T-helper 2 cell (primary cell): ENCODE measurements at regions not wholly inside any gene's neighbourhood (a gene's known extent, or its start where the extent isn't known, plus 50 kb on each side); places are given as distances from the start of the nearest gene placed in this dataset.
"Not testable (repeated sequence)": the region's sequence is repeated elsewhere in the genome, so short reads cannot be mapped to it uniquely, and the experiment has no call there.

Experiments
- DNase-seq, 5 experiments: peaks; one replicate each; pipeline versions ENCODE4 v3.0.0 to v3.0.0-alpha.2; 2012 to 2022

DNA sequence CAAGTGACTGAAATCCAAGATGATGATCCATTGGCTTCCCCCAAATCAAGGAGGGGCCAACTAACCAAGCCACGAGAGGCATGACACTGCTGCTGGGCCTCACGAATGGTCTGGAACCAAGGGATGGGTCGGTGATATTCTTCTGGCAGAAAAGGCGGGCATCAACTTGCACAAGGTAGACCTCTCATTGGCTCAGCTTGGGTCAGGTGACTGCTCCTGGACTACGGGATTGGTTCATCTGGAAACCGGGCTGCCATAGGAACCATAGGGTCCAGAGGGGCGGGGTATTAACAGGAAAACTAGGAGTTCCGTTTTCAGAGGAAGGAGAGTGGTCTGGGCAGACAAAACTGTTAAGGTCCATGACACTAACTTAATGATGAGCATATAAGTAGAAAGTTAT, 100.9 kb downstream of the TFAP2C start:
- DNase-seq = no peak

DNA sequence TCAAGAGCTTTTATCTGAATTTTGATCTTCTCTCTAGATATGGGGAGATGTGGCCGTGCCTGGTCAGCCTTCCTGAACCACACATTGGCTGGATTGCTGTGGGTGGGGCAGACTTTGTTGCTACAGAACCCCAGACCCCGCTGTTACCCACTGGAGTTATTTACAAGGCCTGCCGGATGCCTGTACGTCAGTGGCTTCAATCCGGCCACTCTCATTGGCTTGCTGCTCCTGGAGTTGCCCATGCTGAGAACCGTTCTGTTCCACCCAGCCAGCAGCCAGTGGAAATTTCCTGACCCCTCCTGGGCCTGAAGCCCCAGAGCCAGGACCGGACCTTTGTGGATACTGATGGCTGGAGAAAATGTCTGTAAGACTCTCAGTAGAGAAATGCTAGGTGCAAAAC, 101.9 kb downstream of the TFAP2C start:
- DNase-seq = no peak

DNA sequence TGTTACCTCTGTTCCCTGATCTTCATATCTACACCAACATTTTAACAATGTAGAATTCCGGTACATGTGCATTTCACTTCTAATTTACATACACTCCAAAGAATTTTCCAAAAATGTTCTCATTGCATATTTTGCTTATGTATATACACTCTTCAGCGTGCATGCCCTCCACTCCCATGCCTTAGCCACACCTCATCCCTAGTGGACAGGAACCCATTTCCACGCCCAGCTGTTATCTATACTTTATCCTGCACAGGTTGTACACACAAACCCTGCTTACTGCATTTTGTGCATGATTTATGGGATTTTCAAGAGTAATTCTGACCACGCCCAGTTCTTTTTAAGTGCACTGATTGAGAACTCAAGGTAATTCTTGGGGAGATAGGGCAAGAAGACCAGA, 102.4 kb downstream of the TFAP2C start:
- no peak for DNase-seq

DNA sequence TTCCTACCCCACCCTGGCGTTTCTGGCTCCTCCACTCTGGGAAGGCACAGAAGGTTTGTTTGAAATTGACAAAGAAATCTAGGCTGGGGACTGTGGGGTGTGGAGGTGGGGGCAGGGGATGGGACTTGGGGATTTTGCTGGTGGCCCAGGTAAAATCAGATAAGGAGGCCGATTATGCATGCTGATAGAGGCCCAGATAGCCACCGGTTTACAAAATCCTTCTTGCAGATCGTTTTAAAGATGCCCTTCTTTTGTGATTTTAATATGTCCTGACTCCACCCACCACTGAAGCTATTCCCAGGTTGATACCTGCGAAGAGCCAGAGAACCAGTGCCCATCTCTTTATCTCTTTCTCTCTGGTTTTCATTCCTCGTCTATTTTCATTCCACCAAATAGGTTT, 104.9 kb downstream of the TFAP2C start:
- DNase-seq = no peak

DNA sequence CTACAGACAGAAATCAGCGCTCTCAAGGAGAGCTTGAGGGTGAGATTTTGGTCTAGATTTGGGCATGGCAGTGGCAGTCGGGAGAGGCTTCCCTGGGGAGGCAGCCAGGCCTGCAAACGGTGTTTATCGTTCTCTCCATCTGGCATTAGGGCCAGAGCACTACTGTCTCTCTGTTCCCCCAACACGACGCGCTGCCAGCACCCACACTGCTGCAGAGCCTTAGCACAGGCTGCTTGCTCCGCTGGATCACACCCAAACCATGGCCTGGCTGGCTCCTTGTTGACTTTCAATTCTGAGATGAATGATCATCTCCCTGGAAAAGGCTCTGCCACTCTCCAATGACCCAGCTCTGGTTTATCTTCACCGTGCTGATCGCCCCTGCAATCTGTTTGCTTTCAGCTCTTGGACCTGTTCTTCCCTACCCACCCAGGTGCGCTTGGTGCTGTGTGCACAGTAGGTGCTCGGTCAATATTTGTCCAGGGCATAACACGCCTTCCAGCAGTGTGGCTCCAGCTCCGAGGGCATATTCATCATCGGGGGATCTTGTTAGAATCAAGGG, 106.1 kb downstream of the TFAP2C start:
- no peak for DNase-seq

DNA sequence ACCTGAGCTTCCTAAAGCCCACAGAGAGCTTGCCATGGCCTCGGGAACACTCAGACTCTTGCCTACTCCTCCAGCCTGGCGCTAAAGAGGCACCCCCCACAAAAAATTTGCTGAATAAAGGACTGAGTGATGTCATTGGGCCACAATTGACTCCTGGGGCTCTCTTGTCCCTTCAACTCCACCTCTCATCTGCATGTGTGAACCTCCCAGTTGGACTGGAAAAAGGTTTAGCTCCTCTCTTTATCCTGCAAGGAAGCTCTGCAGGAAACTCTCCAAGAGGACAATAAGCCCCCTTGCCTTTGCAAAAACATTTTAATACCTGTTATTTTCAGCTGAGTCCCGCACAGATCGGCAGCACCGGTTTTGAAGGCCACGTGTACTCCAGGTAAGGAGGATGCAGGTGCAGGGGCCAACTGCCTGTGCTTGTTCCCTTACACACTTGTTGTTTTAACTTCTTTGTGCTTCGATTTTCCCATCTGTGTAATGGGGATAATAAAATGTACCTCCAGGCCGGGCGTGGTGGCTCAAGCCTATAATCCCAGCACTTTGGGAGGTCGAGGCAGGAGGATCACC, 107.3 kb downstream of the TFAP2C start:
- no peak for DNase-seq

DNA sequence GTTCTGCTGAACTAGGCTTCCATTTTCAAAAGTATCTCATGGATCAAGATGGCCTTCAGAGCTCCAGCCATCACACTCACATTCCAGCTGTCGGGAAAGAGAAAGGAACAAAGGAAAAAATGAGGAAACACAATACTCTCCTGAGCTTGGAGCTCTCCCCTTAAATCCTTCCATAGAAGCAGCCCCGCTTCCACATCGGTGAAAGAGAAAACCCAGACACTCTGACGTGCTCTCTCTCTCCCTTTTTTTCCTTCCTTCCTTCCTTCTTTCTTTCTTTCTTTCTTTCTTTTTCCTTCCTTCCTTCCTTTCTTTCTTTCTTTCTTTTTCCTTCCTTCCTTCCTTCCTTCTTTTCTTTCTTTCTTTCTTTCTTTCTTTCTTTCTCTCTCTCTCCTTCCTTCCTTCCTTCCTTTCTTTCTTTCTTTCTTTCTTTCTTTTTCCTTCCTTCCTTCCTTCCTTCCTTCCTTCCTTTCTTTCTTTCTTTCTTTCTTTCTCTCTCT, 115.3 kb downstream of the TFAP2C start:
- not testable (repeated sequence) for DNase-seq

DNA sequence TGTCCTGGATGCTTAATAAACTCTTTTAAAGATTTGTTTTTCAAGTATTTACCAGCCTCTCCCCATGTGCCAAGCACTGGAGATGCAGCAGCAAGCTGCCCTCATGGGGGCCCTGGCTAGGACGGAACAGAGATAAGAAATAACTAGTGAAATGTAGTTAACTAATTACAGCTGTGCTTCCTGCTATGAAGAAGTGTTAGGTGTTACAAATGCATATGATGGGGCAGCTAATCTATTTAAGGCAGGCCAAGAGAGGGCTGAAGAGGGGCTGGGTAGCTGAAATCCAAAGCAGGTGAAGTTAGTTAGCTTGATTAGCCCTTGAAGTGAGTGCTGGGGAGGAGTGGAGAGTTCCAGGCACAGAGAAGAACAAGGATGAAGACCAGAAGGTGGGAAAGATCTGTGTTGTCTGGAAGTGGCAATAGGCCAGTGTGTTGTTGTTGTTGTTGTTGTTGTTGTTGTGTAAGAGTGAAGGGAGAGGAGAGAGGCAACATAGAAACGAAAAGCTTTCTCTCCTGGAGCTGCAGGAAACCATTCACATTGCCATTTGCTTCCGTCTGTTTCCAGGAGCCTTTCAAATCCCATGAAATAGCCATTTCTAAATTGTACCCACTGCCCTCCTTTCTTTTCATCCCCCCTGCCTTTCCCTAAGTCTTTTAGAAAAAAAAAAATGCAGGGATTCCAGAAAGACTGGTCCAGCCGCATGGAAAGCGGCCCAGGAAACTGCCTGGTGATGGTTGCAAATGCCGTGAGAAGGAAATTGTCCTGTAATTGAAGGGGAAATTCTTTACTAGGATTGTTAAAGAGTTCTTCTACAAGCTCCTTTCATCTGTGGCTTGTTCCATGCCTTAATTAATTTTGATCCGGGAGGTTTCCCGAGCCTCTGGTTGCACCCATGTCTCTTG, 119.6 kb downstream of the TFAP2C start:
- DNase-seq = no peak

DNA sequence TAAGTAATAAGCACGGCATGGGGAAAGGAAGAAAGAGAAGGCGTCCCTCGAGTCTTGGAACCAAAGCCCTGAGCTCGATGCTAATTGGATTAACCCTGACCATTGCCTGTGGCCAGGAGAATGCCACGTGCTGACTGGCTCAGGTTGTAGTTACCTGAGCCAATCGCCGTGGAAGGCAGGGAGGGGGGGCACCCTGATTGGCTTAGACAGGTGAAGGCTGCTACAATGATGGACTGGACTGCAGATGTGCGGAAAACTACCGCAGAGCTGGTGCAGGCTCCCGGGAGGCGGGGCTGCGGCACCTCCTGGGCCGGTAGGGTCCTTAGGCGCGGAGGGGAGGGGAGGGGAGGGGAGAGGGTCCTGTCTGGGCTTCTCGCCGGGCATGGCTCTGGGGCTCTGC, 121.3 kb downstream of the TFAP2C start:
- DNase-seq = no peak

DNA sequence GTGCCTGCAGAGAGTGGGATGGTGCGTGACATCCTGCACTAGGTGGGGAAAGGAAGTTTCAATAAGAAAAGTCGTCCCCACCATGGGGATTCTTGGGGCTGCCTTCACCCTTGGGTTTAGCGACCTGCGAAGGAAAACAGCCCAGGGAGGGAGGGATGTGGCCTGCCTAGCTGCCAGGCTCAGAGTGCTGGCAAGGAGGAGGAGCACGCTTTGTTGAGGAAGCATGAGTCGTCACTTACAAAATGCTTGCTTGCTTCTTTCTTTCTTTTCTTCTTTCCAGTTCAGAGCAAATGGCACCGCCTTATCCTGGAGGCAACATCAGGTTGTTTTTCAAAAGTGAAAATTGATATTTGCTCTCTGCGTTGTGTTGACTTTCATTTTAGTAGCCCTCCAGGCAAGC, 123.2 kb downstream of the TFAP2C start:
- DNase-seq = no peak

DNA sequence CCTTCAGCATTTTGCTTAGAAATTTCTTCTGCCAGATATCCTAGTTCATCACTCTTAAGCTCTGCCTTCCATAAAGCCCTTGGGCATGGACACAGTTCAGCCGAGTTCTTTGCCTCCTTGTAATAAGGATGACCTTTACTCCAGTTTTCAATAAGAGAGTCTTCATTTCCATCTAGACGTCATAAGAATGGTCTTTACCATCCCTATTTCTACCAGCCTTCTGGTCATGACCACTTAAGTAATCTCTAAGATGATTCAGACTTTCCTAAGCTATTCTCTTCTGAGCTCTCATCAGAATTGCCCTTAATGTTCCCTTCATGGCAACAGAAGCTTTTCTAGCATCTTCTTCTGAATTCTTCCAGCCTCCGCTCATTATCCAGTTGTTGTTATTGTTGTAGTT, 126.1 kb downstream of the TFAP2C start:
- no peak for DNase-seq

DNA sequence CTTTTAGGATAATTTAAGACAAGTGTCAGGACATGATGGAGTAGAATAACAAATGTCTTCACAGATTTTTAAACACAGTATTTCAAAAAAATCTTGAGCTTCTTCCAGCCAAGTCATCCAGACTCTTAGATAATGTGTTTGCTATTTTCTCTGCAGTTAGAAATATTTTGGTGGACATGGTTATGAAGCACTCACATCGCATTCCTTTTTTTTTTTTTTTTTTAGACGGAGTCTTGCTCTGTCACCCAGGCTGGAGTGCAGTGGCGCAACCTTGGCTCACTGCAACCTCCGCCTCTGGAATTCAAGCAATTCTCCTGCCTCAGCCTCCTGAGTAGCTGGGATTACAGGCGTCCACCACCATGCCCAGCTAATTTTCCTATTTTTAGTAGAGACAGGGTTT, 127.6 kb downstream of the TFAP2C start:
- DNase-seq = not testable (repeated sequence)

DNA sequence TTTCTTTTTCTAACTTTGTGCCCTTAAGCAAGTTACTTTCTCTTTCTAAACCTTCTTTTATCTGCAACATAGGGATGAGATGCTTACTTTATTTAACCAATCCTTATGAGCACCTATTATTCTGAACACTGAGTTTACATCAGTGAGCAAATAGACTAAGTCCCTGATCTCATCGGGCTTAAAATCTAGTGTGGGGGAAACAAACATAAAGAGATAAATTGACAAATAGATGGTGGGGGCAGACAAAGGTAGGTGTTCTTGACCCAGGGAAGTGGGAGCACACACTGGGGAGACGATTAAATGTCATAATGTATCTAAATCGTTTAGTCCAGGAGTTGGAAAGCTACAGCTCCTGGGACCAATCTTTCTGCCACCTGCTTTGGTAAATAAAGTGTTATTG, 129.6 kb downstream of the TFAP2C start:
- DNase-seq = no peak

DNA sequence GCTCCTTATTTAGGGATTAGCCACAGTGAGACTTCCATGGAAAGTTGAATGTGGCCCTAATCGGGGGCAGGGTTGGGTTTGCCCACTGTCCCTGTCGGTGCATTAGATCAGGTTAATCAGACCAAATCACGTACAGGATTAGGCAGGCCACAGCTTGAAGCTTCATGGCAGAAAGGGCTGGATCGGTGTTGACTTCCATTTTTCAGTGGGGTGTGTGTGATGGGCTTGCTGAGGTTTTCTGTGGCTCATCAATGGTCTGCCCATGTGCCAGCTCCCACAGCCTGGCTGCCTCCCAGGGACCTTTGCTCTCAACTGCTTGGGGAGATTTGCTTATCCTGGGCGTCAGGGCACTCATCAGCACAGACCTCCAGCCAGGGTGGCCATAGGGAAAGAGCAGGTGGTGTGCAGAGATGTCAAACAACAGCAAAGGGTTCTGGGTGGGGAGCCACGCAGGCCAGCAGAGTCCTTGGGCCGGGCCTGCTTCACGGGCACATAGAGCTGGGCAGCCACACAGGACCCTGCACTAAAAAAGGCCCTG, 130.7 kb downstream of the TFAP2C start:
- DNase-seq = no peak

DNA sequence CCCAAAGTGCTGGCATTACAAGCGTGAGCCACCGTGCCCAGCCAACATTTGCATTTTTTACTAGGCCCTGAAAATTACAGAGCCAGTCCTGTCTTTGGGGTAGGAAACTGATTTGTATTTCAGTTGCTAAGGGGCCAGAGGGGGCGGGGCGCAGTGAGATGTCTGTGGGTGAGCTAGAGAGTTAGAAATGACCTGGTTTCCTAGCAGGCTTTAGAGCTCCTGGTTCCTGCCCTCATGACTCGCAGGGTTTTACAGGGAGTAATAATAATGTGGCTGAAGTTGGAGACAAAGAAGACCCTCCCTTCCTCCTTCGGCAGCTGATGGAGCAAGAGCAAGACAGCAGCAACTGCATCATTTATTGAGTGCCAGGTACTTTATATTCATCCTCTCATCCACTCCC, 131.5 kb downstream of the TFAP2C start:
- no peak for DNase-seq

DNA sequence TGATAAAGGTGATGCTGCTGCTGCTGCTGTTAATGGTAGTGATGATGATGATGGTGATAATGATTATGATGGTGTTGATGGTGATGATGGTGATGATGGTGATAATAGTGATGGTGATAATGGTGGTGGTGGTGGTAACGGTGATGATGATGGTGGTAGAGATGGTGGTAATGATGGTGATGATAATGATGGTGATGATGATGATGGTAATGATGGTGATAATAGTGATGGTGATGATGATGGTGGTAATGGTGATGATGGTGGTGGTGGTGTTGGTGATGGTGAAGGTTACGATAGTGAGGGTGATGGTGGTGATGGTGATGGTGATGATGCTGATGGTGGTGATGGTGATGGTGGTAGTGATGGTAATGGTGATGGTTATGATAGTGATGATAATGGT, 132.3 kb downstream of the TFAP2C start:
- no peak for DNase-seq

DNA sequence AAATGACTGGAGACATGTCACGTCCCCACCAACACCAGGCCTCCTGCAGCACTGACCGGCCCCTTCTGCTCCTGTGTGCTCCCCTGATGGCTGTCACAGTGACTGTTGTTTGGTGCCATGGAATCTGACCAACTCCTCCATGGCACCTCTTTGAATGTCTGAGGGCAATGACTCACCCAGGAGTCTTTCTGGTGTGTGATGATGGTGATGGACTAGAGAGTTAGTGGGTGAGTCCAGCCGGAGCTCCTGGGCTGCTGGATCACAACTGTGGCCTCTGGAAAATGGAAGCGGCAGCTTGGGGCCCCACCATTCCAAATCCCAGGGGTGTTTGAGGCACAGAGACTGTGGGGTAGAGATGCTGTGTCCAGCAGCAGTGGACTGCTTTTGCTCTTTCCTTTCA, 133.3 kb downstream of the TFAP2C start:
- DNase-seq = no peak

DNA sequence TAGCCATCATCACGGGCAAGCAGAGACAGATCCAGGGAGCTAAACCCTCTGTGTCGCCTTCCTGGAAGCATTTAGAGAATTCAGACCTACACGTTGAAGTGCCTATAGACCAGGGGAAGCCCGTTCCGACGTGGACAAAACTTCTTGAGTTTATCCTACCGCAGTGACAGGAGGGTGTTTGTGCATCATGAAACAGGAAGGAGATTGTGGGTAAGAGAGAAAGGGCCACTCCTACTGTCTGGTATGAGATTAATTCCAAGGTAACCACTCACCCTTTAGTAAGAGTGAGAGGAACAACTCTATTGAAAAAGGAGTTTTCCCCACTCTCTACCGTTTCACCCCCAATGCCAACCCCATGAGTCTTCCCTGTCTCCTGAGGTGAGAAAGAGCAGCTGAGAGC, 133.7 kb downstream of the TFAP2C start:
- no peak for DNase-seq

DNA sequence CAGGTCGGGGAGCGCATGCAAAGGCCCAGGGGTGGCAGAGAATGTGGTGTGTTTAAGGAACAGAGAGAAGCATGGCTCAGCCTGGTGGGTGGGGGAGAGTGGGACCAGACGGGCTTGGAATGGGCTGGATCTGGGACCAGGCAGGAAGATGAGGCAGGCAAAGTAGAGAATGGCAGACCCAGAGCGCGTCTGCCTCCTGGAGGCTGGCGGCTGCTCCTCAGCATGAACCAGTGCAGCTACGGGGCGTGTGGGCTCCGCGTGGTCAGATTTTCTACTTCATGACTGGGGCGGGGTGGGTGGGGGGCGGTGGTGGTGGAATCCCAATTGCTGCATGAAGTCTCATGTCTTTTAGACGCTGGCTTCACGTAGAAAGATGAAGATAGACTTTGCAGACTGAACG, 135.6 kb downstream of the TFAP2C start:
- no peak for DNase-seq

DNA sequence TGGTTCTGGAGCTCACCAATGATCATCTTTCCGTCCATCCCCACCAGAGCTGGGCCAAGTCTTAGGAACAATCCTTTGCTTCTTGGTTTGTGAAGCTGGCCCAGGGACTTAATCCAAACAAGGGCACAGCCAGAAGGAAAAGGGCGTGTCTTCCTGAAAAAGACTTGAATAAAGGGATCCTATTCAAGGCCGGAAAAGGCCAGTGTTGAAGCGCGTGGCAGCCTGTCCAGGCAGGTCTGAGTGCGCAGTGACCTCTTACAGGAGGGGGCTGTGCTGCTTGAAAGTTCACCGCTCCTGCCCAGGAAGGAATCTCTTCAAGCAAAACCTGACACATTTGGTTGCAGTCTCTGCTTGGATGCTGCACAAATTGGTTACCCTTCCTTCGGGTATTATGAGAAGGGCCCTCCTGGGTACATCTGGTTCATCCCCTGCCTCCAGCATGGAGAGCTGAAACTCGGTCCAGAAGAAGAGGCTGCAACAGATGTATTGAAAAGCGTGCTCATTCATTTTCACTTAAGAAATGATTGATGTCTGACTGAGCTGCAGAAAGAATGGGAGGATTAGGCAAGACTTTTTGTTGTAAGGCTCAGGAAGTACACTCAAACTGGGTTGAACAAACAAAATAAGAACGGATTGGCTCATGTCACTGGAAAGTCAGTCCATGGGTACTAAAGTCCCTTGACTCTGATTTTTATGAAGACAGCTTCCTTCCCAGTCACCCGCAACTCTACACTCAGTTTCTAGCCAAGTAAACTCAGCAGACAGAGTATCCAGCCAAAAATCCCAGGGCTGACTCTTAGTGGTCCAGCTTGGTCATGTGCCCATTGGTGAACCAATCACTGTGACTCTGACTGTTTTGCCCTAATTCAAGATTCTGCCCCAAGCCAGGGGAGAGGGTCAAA, 136.3 kb downstream of the TFAP2C start:
- DNase-seq = no peak

DNA sequence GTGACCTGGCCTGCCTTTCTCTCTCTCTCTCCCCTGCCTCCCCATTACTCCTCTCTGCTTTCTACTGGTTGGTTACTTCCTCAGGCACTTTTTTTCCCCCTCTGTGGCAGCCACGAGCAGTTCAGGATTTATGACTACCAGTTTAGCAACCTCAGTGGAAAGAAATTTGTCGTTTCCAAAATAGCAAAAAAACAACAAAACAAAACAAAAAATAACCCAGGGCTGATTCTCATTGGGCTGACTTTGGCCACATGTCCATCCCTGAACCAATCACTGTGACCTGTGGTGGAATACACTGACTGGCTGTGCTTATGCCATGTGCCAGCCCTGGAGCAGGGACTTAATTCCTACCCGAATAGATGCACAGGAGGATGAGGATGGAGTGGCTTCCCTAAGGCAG, 137.4 kb downstream of the TFAP2C start:
- DNase-seq = no peak

DNA sequence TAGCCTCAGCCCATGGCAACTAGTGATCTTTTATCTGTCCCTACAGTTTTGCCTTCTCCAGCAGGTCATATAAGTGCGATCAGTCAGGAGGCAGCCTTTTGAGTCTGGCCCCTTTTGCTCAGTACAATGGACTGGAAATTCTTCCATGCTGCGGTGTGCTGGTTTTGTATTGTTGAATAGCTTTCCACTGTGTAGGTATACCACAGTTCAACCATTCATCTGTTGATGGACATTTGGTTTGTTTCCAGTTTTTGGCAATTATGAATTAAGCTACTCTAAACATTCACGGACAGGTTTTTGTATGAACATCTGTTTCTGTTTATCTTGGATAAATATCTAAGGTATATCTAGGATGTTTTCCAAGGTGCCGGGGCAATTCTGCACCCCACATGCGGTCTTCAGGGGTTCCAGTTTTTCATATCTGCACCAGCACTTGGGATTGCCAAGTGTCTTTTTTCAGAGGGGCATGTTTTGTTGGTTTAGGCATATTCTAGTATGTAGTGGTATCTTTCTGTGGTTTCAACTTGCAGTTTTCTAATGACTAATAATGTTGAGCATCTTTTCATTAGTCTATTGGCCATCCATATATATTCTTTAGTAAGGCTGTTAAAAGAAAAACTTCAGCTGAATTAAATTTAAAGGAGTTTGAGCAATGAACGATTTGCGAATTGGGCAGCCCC, 141.0 kb downstream of the TFAP2C start:
- no peak for DNase-seq
